Panc1 (cell line): ENCODE measurements at regions not wholly inside any gene's neighbourhood (a gene's known extent, or its start where the extent isn't known, plus 50 kb on each side); places are given as distances from the start of the nearest gene placed in this dataset.

Experiments
- CTCF ChIP-seq: fragments of 450-650 bp; IDR thresholded peaks from 2 replicates; pipeline ENCODE4 v1.5.1; 2017; ENCODE audit warnings: mild to moderate bottlenecking
- POLR2AphosphoS5 ChIP-seq: IDR thresholded peaks from 2 replicates; pipeline ENCODE4 v1.6.1; 2012; ENCODE audit warnings: mild to moderate bottlenecking, low read depth, low read length, moderate library complexity
- REST ChIP-seq, 2 experiments: IDR thresholded peaks; 2 replicates each; pipeline ENCODE4 v1.6.1; 2011 to 2012; ENCODE audit warnings: low read depth in 2 of 2, control low read depth in 1 of 2, low read length in 1 of 2, mild to moderate bottlenecking in 1 of 2, moderate library complexity in 1 of 2; ENCODE audit not compliant: insufficient read depth in 1 of 2
- SIN3A ChIP-seq: IDR thresholded peaks from 2 replicates; pipeline ENCODE4 v1.6.1; 2012; ENCODE audit warnings: low read depth, mild to moderate bottlenecking, low read length, moderate library complexity, borderline replicate concordance; ENCODE audit not compliant: insufficient read depth
- TCF7L2 ChIP-seq: IDR thresholded peaks from 2 replicates; pipeline ENCODE4 v1.6.1; 2011; ENCODE audit warnings: mild to moderate bottlenecking, low read depth, low read length, inconsistent platforms

GRCh38 chr5:175800656-175801081 is 70.7 kb upstream of the CPLX2 start:
- TF ChIP-seq CTCF: no peak
- TF ChIP-seq POLR2AphosphoS5: no peak
- TF ChIP-seq TCF7L2: no peak
- TF ChIP-seq REST (IDR thresholded peaks at IDR 0.05; ENCODE audit: insufficient read depth in 1 of 2, low read depth in 2 of 2, low read length in 1 of 2): no peak
- no peak for TF ChIP-seq SIN3A
